Esophagus muscularis mucosa (tissue), 3 donors: ENCODE measurements at regions not wholly inside any gene's neighbourhood (a gene's known extent, or its start where the extent isn't known, plus 50 kb on each side); places are given as distances from the start of the nearest gene placed in this dataset.

Experiments used
- CTCF ChIP-seq, 3 experiments: fragments of 200-600 bp in 2 of 3; fragments of 450-650 bp in 1 of 3; sonication (generic) in 2 of 3; IDR thresholded peaks; one replicate each; pipeline ENCODE4 v1.5.1; 2017 to 2019; ENCODE audit warnings: antibody characterized with exemption in 3 of 3, mild to moderate bottlenecking in 2 of 3, moderate library complexity in 1 of 3
- POLR2AphosphoS5 ChIP-seq, 2 donors: sonication (generic); formaldehyde crosslinking; IDR thresholded peaks; one replicate each; pipeline ENCODE4 v1.6.1; 2017; ENCODE audit warnings: antibody characterized with exemption in 2 of 2

GRCh38 chr11:116312570-116313391 is 460.0 kb downstream of the BUD13 start:
- TF ChIP-seq CTCF (IDR thresholded peaks at IDR 0.05) = no peak
- peak in 1 of 2 donors; percentile 47 for TF ChIP-seq POLR2AphosphoS5 (IDR thresholded peaks at IDR 0.05)
